T-helper 2 cell treated with Interferon-gamma antibody and Interleukin-4, amounts not matched to agents 100 ng/mL and 5 ng/mL, for 36 hours (primary cell): ENCODE measurements at regions not wholly inside any gene's neighbourhood (a gene's known extent, or its start where the extent isn't known, plus 50 kb on each side); places are given as distances from the start of the nearest gene placed in this dataset.

Source experiments
- intact Hi-C: fragments of 100-400 bp; cut with micrococcal nuclease; formaldehyde crosslinking; loops from one replicate; pipeline ENCODE4 v1.15.1; 2023

DNA sequence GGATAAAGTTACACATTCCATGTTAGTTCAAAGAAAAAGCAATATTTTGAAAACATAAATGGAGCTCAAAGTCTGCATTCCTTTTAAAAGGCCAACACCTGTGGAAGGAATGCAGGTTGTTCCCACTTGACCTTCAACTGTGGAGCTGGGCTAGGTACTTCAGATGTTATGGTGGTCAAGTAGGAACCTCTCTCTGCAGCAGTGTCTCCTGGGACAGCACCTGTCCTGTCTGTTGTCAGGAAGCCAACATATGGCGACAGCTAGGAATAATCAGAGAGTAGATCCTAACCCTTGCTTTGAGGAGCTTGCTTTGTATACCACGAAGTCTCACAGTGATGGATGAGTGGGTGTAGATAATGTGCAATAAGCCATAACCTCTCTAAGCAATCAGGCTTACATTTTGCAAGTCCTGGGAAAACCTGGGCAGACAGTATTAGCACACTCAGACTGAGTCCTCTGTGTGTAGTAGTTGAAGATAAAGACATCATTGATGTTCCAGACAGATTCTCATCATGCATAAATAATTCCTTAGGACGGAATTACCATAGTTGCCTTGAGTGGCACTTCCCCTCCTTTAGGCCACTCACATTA is 347.5 kb downstream of the PRL start:
- intact Hi-C loops: no loop called here

GRCh38 chr6:21952367-21952766 is 344.5 kb downstream of the PRL start:
- intact Hi-C loops: no loop called here

DNA sequence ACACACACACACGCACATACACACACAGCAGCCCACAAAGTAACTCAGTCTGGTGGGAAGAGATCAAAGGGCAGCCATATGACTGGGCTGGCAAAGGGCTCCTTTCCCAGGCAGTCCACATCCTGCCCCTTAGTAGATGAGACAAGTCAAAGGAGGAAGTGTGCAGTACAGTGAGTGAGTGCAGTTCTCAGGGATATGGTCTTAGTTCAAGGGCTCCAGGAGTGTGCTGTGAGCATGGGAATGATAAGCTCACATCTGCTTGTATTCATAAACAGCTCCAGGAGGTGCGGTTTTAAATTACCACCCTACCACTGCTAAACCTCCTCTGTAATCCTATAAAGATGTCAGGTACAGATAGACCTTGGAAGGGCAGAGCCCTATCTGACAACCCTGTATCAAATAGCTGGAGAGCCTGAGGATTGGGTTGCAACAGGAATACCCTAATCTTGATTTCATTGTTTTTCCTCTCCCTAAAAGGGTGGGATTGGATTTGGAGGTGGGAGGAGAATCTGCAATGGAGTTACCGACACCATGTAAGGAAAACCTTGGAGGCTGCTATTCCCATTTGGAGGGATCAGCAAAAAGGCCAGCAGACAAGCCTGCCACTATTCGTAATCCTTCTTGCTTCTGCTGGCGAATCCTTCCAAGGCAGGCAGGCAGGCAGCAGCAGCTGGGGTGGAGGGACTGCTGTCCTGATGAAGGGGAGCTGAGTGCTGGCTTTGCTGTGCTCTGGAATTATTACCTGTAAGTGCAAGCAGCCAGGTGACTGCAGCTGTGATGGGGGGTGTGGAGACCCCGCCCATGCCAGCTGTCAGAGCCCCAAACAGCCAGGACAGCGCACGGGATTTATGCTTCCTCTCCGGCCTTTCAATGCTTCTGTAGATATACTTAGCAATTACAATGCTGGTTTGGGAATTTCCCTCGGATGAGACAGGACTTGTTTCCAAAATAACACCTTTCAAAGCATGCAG is 342.7 kb downstream of the PRL start:
- intact Hi-C loops: no loop called here

DNA sequence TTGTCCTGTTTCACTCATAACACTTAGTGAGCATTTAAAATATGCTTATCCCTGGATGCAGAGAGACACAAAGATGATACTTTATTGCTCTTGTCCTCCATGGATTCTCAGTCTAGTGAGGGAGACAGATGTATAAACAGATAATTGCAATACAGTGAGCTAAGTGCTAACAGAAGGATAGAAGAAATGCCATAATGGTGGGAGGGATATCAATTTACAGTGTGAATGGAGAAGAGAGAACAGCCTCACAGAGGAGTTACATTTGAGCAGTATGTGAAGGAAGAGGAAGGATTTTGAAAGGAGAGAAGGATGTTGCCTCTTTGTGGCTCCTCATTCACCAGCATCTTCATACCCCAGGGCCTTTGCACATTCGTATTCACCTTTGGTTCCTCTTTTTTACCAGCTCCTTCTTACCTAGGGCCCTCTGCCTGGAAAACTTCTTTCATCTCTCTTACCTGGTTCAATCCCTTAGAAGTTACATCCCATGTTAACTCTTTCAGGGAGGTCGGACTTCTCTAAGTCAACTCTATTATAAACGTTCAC is 341.7 kb downstream of the PRL start:
- intact Hi-C loops: no loop called here

DNA sequence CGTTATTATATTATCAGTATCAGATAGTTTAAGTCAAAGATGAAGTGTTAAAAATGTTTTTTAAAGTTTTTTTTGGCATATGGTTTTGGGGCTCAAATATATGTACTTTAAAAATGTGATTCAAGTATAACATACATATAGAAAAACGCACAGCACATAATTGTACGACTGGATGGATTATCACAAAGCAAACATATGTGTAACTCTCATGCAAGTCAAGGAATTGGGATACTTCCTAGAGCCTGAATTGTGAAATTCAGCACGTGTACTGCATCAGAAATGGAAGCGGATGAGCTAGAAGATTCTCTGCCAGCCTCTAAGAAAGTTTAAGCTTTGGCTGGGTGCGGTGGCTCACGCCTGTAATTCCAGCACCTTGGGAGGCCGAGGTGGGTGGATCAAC is 340.9 kb downstream of the PRL start:
- intact Hi-C loops: no loop called here

- intact Hi-C loops: no loop called here
These were observed 338.4 kb downstream of the PRL start for GRCh38 chr6:21958428-21958827.

DNA sequence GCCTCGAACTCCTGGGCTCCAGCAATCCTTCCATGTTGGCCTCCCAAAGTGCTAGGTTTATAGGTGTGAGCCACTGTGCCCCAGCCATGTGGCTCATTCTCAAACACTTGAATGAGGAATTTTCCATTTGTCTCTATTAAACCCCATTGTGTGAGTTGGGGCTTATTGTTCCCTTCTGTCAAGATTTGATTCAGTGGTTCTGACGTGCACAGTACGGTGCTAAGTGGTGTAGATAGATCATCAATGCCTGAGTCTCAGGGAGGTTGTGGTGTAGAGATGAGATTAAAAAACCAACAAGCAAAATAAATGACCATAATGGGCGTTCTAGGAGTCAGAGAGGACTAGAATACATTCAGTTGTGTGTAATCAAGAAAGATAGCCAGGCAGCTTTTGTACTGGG is 335.6 kb downstream of the PRL start:
- intact Hi-C loops: no loop called here

DNA sequence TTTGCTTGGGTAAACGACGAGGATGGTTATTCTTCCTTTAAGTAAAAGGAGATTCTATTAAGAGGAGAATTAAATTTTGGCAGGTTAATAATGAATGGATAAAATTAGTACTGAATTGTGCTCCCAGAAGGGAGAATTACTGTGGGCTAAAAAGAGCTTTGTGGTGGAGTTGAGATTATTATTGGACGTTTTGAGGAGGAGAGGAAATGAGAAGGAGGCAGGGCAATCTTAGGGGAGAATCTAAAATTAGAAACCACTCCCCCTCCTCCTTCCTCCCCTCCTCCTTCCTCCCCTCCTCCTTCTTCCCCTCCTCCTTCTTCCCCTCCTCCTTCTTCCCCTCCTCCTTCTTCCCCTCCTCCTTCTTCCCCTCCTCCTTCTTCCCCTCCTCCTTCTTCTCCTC is 331.8 kb downstream of the PRL start:
- intact Hi-C loops: no loop called here

DNA sequence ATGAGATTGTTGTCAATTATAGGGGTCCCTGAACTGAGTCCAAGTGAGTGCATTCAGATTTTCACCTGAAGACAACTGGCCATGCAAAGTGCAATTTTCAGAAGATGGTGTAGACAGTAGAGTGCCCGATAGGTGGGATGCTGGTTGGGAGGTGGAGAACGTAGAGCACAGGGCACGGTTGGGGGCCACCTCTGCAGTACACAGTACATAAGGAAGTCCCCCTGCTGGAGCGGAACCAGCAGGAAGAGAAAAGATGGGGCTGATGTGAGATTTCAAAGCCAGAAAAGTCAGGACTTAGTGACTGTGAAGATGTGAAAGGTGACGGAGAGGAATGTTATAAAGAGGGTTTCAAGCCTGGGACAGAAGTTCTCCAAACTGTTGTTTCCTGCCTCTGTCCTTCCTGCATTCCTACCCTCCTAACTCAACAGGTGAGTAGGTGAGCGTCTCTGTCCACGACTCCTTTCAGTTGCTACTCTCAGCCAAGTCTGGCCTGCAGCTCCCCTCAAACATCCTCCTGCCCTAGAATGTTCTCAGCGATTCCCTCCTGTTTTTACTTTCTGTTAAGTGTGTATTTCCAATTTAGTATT is 330.8 kb downstream of the PRL start:
- intact Hi-C loops: no loop called here

DNA sequence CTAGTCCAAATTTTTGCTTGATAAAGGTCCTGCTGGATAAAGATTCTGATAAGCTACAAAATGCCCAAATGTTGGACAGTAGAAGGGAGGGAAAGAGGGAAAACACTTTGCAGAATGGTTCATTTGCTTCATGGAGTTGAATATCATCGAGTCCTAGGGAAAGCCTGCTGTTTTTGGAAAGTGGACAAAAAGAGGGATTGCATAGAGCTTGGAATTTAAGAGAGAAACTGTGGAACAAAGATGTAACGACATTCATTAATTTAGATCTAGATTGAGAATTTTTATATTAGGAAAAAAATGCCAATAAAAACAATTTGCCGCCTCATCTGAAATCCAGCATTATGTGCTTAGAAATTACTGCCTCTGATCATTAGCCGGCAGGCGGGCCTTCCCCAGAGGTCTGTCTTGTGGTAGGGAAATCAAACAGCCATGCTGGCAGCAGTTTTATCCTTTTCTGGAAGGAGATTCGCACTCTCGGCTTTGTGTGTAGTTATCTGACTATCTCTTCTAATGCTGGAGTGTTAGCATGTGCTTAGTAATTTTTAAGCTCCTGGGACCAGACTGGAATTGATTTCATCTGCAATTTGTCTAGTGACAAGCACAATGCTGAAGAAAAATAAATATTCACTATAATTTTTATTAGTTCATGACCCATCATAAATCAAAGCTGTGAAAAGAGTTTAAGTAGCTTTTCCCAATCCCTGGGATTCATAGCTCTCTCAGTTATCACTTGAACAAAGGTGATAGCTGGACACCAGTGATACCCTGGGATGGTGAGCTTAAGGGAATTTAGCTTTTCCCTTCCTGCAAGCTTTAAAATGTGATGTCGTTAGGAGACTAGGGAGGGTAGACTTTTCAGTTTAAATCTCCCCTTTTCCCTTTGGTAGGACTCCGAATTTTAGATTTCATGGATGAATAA is 329.5 kb downstream of the PRL start:
- intact Hi-C loops: no loop called here

- intact Hi-C loops: no loop called here
These were observed 328.4 kb downstream of the PRL start for GRCh38 chr6:21968411-21968810.

GRCh38 chr6:21969192-21969591 is 327.6 kb downstream of the PRL start:
- intact Hi-C loops: no loop called here

- intact Hi-C loops: no loop called here
These were observed 326.1 kb downstream of the PRL start for GRCh38 chr6:21970569-21971300.

DNA sequence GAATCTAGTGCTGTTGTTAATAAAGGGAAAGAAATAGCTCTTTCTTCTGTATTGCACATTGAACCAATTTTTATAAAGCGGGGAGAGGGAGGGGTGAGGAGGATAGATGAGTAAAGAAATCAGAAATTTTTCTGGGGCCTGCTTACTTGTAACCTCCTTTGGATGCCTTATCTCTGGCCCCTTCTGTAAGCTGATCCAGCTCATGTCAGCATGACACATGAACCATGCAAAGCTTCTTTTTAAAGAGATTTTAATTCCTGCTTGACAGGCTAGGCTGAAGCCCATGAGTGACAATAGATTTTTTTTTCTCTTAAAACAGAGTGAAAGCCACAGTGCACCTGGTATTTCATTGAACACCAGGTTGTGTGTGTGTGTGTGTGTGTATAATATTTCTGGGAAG is 325.3 kb downstream of the PRL start:
- intact Hi-C loops: no loop called here

- intact Hi-C loops: no loop called here
These were observed 324.3 kb downstream of the PRL start for GRCh38 chr6:21972516-21972915.

DNA sequence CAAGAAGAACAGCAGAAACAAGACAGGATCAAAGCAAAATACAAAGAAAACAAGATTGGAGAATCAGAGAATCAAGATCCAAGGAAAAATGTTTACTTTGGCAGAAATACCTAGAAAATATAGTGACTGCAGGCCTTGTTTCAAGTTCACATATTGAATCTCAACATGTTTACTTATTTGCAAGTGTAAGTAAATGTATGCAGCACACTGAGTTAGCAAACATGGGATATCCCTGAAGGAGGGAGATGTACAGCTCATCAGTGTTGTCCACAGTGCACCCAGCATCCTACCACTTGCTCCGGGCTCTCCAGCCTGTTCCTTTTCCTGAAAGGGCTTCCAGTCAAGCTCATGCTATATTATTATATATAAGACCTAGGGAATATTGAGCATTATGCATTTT is 319.5 kb downstream of the PRL start:
- intact Hi-C loops: no loop called here

DNA sequence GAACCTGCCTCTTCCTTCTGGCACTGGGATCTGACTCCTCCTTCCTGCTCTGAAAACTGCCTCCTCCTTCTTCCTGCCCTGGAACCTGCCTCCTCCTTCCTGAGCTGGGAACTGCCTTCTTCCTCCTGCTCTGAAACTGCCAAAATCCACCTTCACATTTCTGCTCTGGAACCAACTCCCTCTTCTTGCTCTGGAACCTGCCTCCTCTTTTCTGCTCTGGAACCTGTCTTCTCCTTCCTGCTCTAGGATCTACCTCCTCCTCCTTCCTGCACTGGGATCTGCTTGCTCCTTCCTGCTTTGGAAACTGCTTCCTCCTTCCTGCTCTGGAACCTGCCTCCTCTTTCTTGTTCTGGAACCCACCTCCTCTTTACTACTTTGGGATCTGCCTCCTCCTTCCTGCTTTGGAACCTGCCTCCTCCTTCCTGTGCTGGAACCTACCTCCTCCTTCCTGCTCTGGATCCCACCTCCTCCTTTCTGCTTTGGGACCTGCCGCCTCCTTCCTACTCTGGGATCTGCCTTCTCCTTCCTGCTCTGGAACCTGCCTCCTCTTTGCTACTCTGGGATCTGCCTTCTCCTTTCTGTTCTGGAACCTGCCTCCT is 315.5 kb downstream of the PRL start:
- intact Hi-C loops: no loop called here

- intact Hi-C loops: no loop called here
These were observed 312.7 kb downstream of the PRL start for GRCh38 chr6:21984135-21984534.

GRCh38 chr6:21984561-21984960 is 312.3 kb downstream of the PRL start:
- intact Hi-C loops: no loop called here

DNA sequence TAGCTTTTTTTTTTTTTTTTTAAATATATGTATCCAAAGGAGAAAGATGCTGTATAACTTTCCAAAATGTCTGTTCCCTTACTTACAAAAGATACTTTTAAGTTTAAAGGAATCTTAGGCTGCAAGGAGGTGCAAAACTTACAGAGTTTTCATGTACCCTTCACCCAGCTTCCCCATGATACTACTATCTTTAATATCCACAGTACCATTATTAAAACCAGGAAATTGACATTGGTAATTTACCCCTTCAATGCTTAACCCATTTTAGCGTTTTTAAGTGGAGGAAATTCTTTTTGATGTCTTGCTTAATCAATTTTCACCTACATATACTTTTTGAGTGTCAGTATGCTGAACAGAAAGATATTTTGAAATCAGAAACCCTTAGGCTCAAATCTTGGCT is 310.9 kb downstream of the PRL start:
- intact Hi-C loops: loop anchor here (2.0 kb wide), 1 partner anchor 59 kb away; no protein-coding TSS in a partner anchor
